IMR-90 (cell line): ENCODE measurements at regions not wholly inside any gene's neighbourhood (a gene's known extent, or its start where the extent isn't known, plus 50 kb on each side); places are given as distances from the start of the nearest gene placed in this dataset.

Experiments
- ATAC-seq: fragments of 200-7000 bp; cut with Tn5 transposase; 2 replicates; pipeline ENCODE4 v1.9.1; 2020; ENCODE audit warnings: low read depth, mild to moderate bottlenecking, moderate library complexity
- BruUV-seq: library from RNA; stranded (reverse); fragments of 400-500 nt; replicated peaks from 2 replicates; lab custom pipeline; 2021; lab: Mats Ljungman, UMichigan
- CTCF ChIA-PET: fragments of 300-600 bp; formaldehyde crosslinking; extraction: SDS; loops from one replicate; lab custom pipeline; 2021; ENCODE audit warnings: antibody characterized with exemption; lab: Yijun Ruan, JAX
- POLR2A ChIA-PET: fragments of 300-600 bp; sonication (Branson Sonifier 250); formaldehyde crosslinking; loops from one replicate; lab custom pipeline; 2022; ENCODE audit warnings: antibody characterized with exemption; ENCODE audit not compliant: unreplicated experiment; lab: Charles Lee
- DNase-seq: peaks from one replicate; pipeline ENCODE4 v3.0.0; 2013
- H2AFZ ChIP-seq: replicated peaks from 2 replicates; pipeline ENCODE3; 2013; ENCODE audit warnings: low read length, mild to moderate bottlenecking; ENCODE audit not compliant: poor library complexity
- H2AK5ac ChIP-seq: 2 replicates; pipeline ENCODE4 v1.6.1; 2013; ENCODE audit warnings: low read depth, low read length, inconsistent platforms
- H2AK9ac ChIP-seq: replicated peaks from 2 replicates; pipeline ENCODE3; 2013; ENCODE audit warnings: mild to moderate bottlenecking, low read depth, low read length, moderate library complexity; ENCODE audit not compliant: poor library complexity
- H2BK120ac ChIP-seq: 2 replicates; pipeline ENCODE4 v1.6.1; 2013; ENCODE audit warnings: low read depth, low read length, inconsistent platforms
- H2BK15ac ChIP-seq: 3 replicates; pipeline ENCODE4 v1.6.1; 2013; ENCODE audit warnings: low read depth, low read length, inconsistent platforms
- H2BK20ac ChIP-seq: 2 replicates; pipeline ENCODE4 v1.6.1; 2013; ENCODE audit warnings: low read depth, mild to moderate bottlenecking, inconsistent platforms, low read length, moderate library complexity
- H2BK5ac ChIP-seq: 2 replicates; pipeline ENCODE4 v1.6.1; 2013; ENCODE audit warnings: mild to moderate bottlenecking, low read depth, low read length, inconsistent platforms; ENCODE audit not compliant: poor library complexity, severe bottlenecking
- H3K14ac ChIP-seq: replicated peaks from 2 replicates; pipeline ENCODE4 v1.6.1; 2013; ENCODE audit warnings: low read depth, low read length, inconsistent platforms
- H3K18ac ChIP-seq: 2 replicates; pipeline ENCODE4 v1.6.1; 2013; ENCODE audit warnings: low read depth, low read length, control low read depth
- H3K23ac ChIP-seq: 2 replicates; pipeline ENCODE4 v1.6.1; 2013; ENCODE audit warnings: low read depth, low read length, inconsistent platforms
- H3K27ac ChIP-seq: 2 replicates; pipeline ENCODE4 v1.5.1; 2013; ENCODE audit warnings: mild to moderate bottlenecking, control low read depth, low read length; ENCODE audit not compliant: insufficient read depth
- H3K27me3 ChIP-seq: 2 replicates; pipeline ENCODE4 v1.6.1; 2013; ENCODE audit warnings: low read length; ENCODE audit not compliant: control insufficient read depth, insufficient read depth
- H3K36me3 ChIP-seq: 2 replicates; pipeline ENCODE4 v1.6.1; 2013; ENCODE audit warnings: low read length, mixed read lengths; ENCODE audit not compliant: control insufficient read depth, insufficient read depth
- H3K4ac ChIP-seq: 2 replicates; pipeline ENCODE4 v1.6.1; 2013; ENCODE audit warnings: low read depth, low read length, inconsistent platforms
- H3K4me1 ChIP-seq: 2 replicates; pipeline ENCODE4 v1.6.1; 2013; ENCODE audit warnings: low read length, mixed read lengths; ENCODE audit not compliant: control insufficient read depth, insufficient read depth
- H3K4me2 ChIP-seq: 2 replicates; pipeline ENCODE4 v1.6.1; 2013; ENCODE audit warnings: low read depth, mild to moderate bottlenecking, control low read depth, low read length, moderate library complexity
- H3K4me3 ChIP-seq: 2 replicates; pipeline ENCODE4 v1.5.1; 2013; ENCODE audit warnings: low read depth, mild to moderate bottlenecking, control low read depth, low read length, moderate library complexity; ENCODE audit not compliant: insufficient read depth
- H3K56ac ChIP-seq: 2 replicates; pipeline ENCODE4 v1.6.1; 2013; ENCODE audit warnings: low read length, inconsistent platforms; ENCODE audit not compliant: insufficient read depth; ENCODE audit errors: extremely low read depth
- H3K79me1 ChIP-seq, 2 experiments: 2 replicates each; pipeline ENCODE4 v1.6.1; 2013; ENCODE audit warnings: low read length in 2 of 2, inconsistent platforms in 1 of 2, low read depth in 1 of 2
- H3K9ac ChIP-seq: 2 replicates; pipeline ENCODE4 v1.6.1; 2013; ENCODE audit warnings: low read depth, low read length, control low read depth
- H3K9me1 ChIP-seq: 2 replicates; pipeline ENCODE4 v1.6.1; 2013; ENCODE audit warnings: low read length, inconsistent platforms; ENCODE audit not compliant: insufficient read depth
- H3K9me3 ChIP-seq: 2 replicates; pipeline ENCODE4 v1.6.1; 2013; ENCODE audit warnings: low read length; ENCODE audit not compliant: control insufficient read depth, insufficient read depth
- H4K20me1 ChIP-seq: 2 replicates; pipeline ENCODE4 v1.6.1; 2013; ENCODE audit warnings: low read length, inconsistent platforms; ENCODE audit not compliant: insufficient read depth
- H4K5ac ChIP-seq: 2 replicates; pipeline ENCODE4 v1.6.1; 2013; ENCODE audit warnings: mild to moderate bottlenecking, low read depth, low read length, control low read depth
- H4K8ac ChIP-seq, 2 experiments: 2 replicates each; pipeline ENCODE4 v1.6.1; 2013; ENCODE audit warnings: low read depth in 2 of 2, low read length in 2 of 2, control low read depth in 1 of 2, inconsistent platforms in 1 of 2
- H4K91ac ChIP-seq: 2 replicates; pipeline ENCODE4 v1.6.1; 2013; ENCODE audit warnings: low read depth, low read length, inconsistent platforms; ENCODE audit not compliant: insufficient read depth
- BHLHE40 ChIP-seq: fragments of 150-350 bp; IDR thresholded peaks from 2 replicates; pipeline ENCODE4 v1.6.1; 2016; ENCODE audit warnings: mild to moderate bottlenecking, low read depth, low read length
- CEBPB ChIP-seq: IDR thresholded peaks from 2 replicates; pipeline ENCODE4 v1.6.1; 2012; ENCODE audit warnings: low read depth, low read length, improper control_type of control experiment
- CHD1 ChIP-seq: IDR thresholded peaks from 2 replicates; pipeline ENCODE4 v1.6.1; 2012; ENCODE audit warnings: low read depth, low read length, improper control_type of control experiment
- CTCF ChIP-seq: conservative IDR thresholded peaks from 2 replicates; pipeline ENCODE4 v1.5.1; 2012; ENCODE audit warnings: mild to moderate bottlenecking, low read depth, low read length, improper control_type of control experiment
- ELK1 ChIP-seq: fragments of 150-350 bp; IDR thresholded peaks from 2 replicates; pipeline ENCODE4 v1.6.1; 2016; ENCODE audit warnings: low read depth, mild to moderate bottlenecking, low read length, moderate library complexity, borderline replicate concordance
- FOS ChIP-seq: fragments of 150-350 bp; IDR thresholded peaks from 2 replicates; pipeline ENCODE4 v1.6.1; 2016; ENCODE audit warnings: low read depth, low read length
- MAFK ChIP-seq: IDR thresholded peaks from 2 replicates; pipeline ENCODE4 v1.6.1; 2012; ENCODE audit warnings: low read depth, low read length, improper control_type of control experiment
- MAZ ChIP-seq: IDR thresholded peaks from 2 replicates; pipeline ENCODE4 v1.6.1; 2012; ENCODE audit warnings: low read depth, mild to moderate bottlenecking, low read length, improper control_type of control experiment, moderate library complexity, borderline replicate concordance
- MXI1 ChIP-seq: IDR thresholded peaks from 2 replicates; pipeline ENCODE4 v1.6.1; 2012; ENCODE audit warnings: low read depth, mild to moderate bottlenecking, low read length, moderate library complexity, borderline replicate concordance
- NFE2L2 ChIP-seq: fragments of 150-350 bp; IDR thresholded peaks from 2 replicates; pipeline ENCODE4 v1.6.1; 2016; ENCODE audit warnings: low read depth, mild to moderate bottlenecking, low read length
- POLR2A ChIP-seq: IDR thresholded peaks from 2 replicates; pipeline ENCODE4 v1.6.1; 2012; ENCODE audit warnings: mild to moderate bottlenecking, low read depth, low read length
- RAD21 ChIP-seq: IDR thresholded peaks from 2 replicates; pipeline ENCODE4 v1.6.1; 2012; ENCODE audit warnings: low read length, improper control_type of control experiment
- RCOR1 ChIP-seq: IDR thresholded peaks from 2 replicates; pipeline ENCODE4 v1.6.1; 2012; ENCODE audit warnings: mild to moderate bottlenecking, low read length, improper control_type of control experiment; ENCODE audit not compliant: insufficient replicate concordance
- RFX5 ChIP-seq: IDR thresholded peaks from 2 replicates; pipeline ENCODE4 v1.8.0; 2012; ENCODE audit warnings: low read depth, mild to moderate bottlenecking, low read length, moderate library complexity
- SMC3 ChIP-seq: fragments of 150-350 bp; IDR thresholded peaks from 2 replicates; pipeline ENCODE4 v1.6.1; 2016; ENCODE audit warnings: low read depth, mild to moderate bottlenecking, antibody characterized with exemption, low read length, moderate library complexity
- USF2 ChIP-seq: fragments of 150-350 bp; IDR thresholded peaks from 2 replicates; pipeline ENCODE4 v1.6.1; 2017; ENCODE audit warnings: mild to moderate bottlenecking, antibody characterized with exemption, low read length, low read depth
- WGBS, 2 experiments: methylation state at CpG; one replicate each; pipeline versions ENCODE4 v1.1.5 to v1.1.7; 2013; ENCODE audit warnings: missing lambda C conversion rate in 2 of 2; ENCODE audit not compliant: insufficient read length in 1 of 2; ENCODE audit errors: extremely low coverage in 2 of 2; 5-methylcytosine and 5-hydroxymethylcytosine counted together
- dilution Hi-C: fragments of 300-500 bp; cut with HindIII; formaldehyde crosslinking; loops from one replicate; pipeline ENCODE4 v1.14.3; 2018; ENCODE audit warnings: low sequenced_read_pairs; ENCODE audit not compliant: unreplicated experiment
- in situ Hi-C: fragments of 300-500 bp; cut with MboI; formaldehyde crosslinking; loops from 3 replicates; pipeline ENCODE4 v1.14.3; 2019; ENCODE audit warnings: low sequenced_read_pairs, inconsistent platforms, mixed read lengths
- intact Hi-C: fragments of 100-400 bp; cut with micrococcal nuclease; formaldehyde crosslinking; loops from 2 replicates; pipeline ENCODE4 v1.10.0; 2022

- 58% methylated on average over 2 of the region's 12 CpGs; no CpG with 5 or more reads in 1 of the 2 experiments for WGBS, 2 experiments
- Histone ChIP-seq H3K9me3 (no peaks in the 10 kb centered on the region), H3K4me2 (no peak overlapping the region), H2BK20ac (no peak overlapping the region), H2BK5ac (no peak overlapping the region), H4K5ac (no peak overlapping the region), H3K56ac (no peak overlapping the region), H3K79me1 (no peaks in the 10 kb centered on the region), H3K23ac (no peak overlapping the region), H3K18ac (no peak overlapping the region), H2AK9ac (no peak overlapping the region), H3K9me1 (peaks cover 33% of the 10 kb centered on the region), H2BK120ac (no peak overlapping the region), H4K20me1 (no peaks in the 10 kb centered on the region), H3K36me3 (no peaks in the 10 kb centered on the region), H3K14ac (no peak overlapping the region), H2AFZ (no peak overlapping the region), H3K9ac (no peak overlapping the region), H3K27me3 (no peaks in the 10 kb centered on the region), H3K4me3 (no peak overlapping the region), H2AK5ac (peak overlapping the region; percentile 13; the same call in 1 of the 2 replicates), H4K91ac (no peak overlapping the region), H3K4ac (no peak overlapping the region), H3K4me1 (peaks cover 22% of the 10 kb centered on the region), H4K8ac (no peak overlapping the region), H3K27ac (no peak overlapping the region), H2BK15ac (no peak overlapping the region; the same call in 2 of the 3 replicates)
- no TSS peak for BruUV-seq
- DNase-seq (no peak), ATAC-seq (no peak)
- ChIA-PET CTCF (no interaction called here), POLR2A (no interaction called here)
- intact Hi-C loops (loop anchor here (5.0 kb wide), 1 partner anchor 125 kb away; no protein-coding TSS in a partner anchor), dilution Hi-C loops (no loop called here), in situ Hi-C loops (no loop called here)
- TF ChIP-seq USF2 (no peak), POLR2A (no peak), MAZ (no peak), BHLHE40 (no peak), ELK1 (no peak), CTCF (no peak), CEBPB (no peak), FOS (no peak), RCOR1 (no peak), MAFK (no peak), SMC3 (no peak), RFX5 (no peak), RAD21 (no peak), CHD1 (no peak), MXI1 (no peak), NFE2L2 (no peak)
Measured at GRCh38 chr11:130602641-130603334, 154.3 kb downstream of the ADAMTS15 start.
